HepG2 (cell line): ENCODE measurements at regions not wholly inside any gene's neighbourhood (a gene's known extent, or its start where the extent isn't known, plus 50 kb on each side); places are given as distances from the start of the nearest gene placed in this dataset.

Experiments used
- ATAC-seq: fragments of 200-7000 bp; cut with Tn5 transposase; 3 replicates; pipeline ENCODE4 v1.9.1; 2020; ENCODE audit warnings: mild to moderate bottlenecking, moderate library complexity
- BruUV-seq: library from RNA; stranded (reverse); fragments of 400-500 nt; replicated peaks from 2 replicates; lab custom pipeline; 2021; lab: Mats Ljungman, UMichigan
- CTCF ChIA-PET: fragments of 300-600 bp; formaldehyde crosslinking; extraction: SDS; loops from one replicate; lab custom pipeline; 2021; ENCODE audit warnings: low total read pairs, inconsistent platforms, low intra/inter-chr PET ratio; lab: Yijun Ruan, JAX
- POLR2A ChIA-PET: fragments of 350-600 bp; sonication (Branson Sonifier 250); formaldehyde crosslinking; loops from one replicate; lab custom pipeline; 2020; ENCODE audit warnings: antibody characterized with exemption, inconsistent platforms; lab: Yijun Ruan, JAX
- DNase-seq: peaks from one replicate; pipeline ENCODE4 v3.0.0-alpha.2; 2015; ENCODE audit warnings: low spot score
- FAIRE-seq: peaks from 3 replicates; lab custom pipeline; 2011; peaks lifted over from hg19 to GRCh38; lab: Jason Lieb, UNC
- H2AFZ ChIP-seq: one replicate; pipeline ENCODE4 v1.6.1; 2011; ENCODE audit warnings: low read length, inconsistent platforms
- H3K27ac ChIP-seq: fragments of 300-600 bp; 3 replicates; pipeline ENCODE4 v1.8.0; 2011; ENCODE audit warnings: mixed run types, mild to moderate bottlenecking, mixed read lengths, low read length, inconsistent platforms; ENCODE audit not compliant: insufficient read depth; ENCODE audit errors: extremely low read length
- H3K27me3 ChIP-seq, 2 experiments: fragments of 200-600 bp in 1 of 2; 2 replicates in 1 of 2; 3 replicates in 1 of 2; pipeline versions ENCODE4 v1.6.0 to v1.8.0; 2011; ENCODE audit warnings: low read length in 2 of 2, mild to moderate bottlenecking in 2 of 2, moderate library complexity in 2 of 2, inconsistent platforms in 1 of 2; ENCODE audit not compliant: insufficient read depth in 2 of 2, control insufficient read depth in 1 of 2
- H3K36me3 ChIP-seq, 2 experiments: fragments of 200-600 bp in 1 of 2; replicated peaks in 1 of 2; 2 replicates in 1 of 2; 3 replicates in 1 of 2; pipeline versions ENCODE4 v1.5.1 to v1.8.0; 2011; ENCODE audit warnings: low read length in 2 of 2, inconsistent platforms in 1 of 2; ENCODE audit not compliant: insufficient read depth in 2 of 2, control insufficient read depth in 1 of 2
- H3K4me1 ChIP-seq: 2 replicates; pipeline ENCODE4 v1.5.1; 2012; ENCODE audit warnings: low read length, inconsistent platforms; ENCODE audit not compliant: insufficient read depth
- H3K4me2 ChIP-seq: 2 replicates; pipeline ENCODE4 v1.6.0; 2011; ENCODE audit warnings: low read depth, low read length, inconsistent platforms
- H3K4me3 ChIP-seq, 3 experiments: fragments of 200-600 bp in 1 of 3; sonication (generic), shearing (Covaris generic) in 1 of 3; replicated peaks in 1 of 3; 2 replicates each; pipeline ENCODE4 v1.5.1; 2011 to 2016; ENCODE audit warnings: low read length in 3 of 3, inconsistent platforms in 2 of 3, low read depth in 2 of 3, mild to moderate bottlenecking in 2 of 3, control low read depth in 1 of 3, mixed read lengths in 1 of 3; ENCODE audit not compliant: insufficient read depth in 1 of 3
- H3K79me2 ChIP-seq: one replicate; pipeline ENCODE4 v1.6.1; 2011; ENCODE audit warnings: low read length, inconsistent platforms; ENCODE audit not compliant: insufficient read depth
- H3K9ac ChIP-seq: 2 replicates; pipeline ENCODE4 v1.6.0; 2011; ENCODE audit warnings: mild to moderate bottlenecking, low read depth, low read length, inconsistent platforms; ENCODE audit not compliant: insufficient read depth
- H3K9me3 ChIP-seq: 2 replicates; pipeline ENCODE4 v1.5.1; 2012; ENCODE audit warnings: mild to moderate bottlenecking, low read length
- H4K20me1 ChIP-seq: 2 replicates; pipeline ENCODE4 v1.6.0; 2011; ENCODE audit warnings: inconsistent platforms, mild to moderate bottlenecking, low read length, moderate library complexity; ENCODE audit not compliant: insufficient read depth
- FOXP1 ChIP-seq, 2 experiments: fragments of 450-650 bp in 1 of 2; IDR thresholded peaks; 2 replicates each; pipeline ENCODE4 v1.6.1; 2017 to 2018; ENCODE audit warnings: antibody characterized with exemption in 1 of 2
- HNRNPLL ChIP-seq: fragments of 200-400 bp; formaldehyde crosslinking; IDR thresholded peaks from 2 replicates; pipeline ENCODE4 v1.6.1; 2017; ENCODE audit warnings: mild to moderate bottlenecking, low read depth, low read length; ENCODE audit not compliant: poor library complexity, severe bottlenecking
- KAT2B ChIP-seq: fragments of 150-350 bp; IDR thresholded peaks from 2 replicates; pipeline ENCODE4 v1.6.1; 2014; ENCODE audit warnings: low read depth, low read length, borderline replicate concordance
- KMT2B ChIP-seq: IDR thresholded peaks from 2 replicates; pipeline ENCODE4 v1.6.1; 2016; ENCODE audit warnings: missing genetic modification reagents, missing compliant biosample characterization
- MAZ ChIP-seq, 2 experiments: sonication (generic) in 1 of 2; formaldehyde crosslinking in 1 of 2; IDR thresholded peaks; 2 replicates each; pipeline versions ENCODE4 v1.5.0 to v1.6.1; 2012 to 2020; ENCODE audit warnings: low read depth in 2 of 2, mild to moderate bottlenecking in 2 of 2, borderline replicate concordance in 1 of 2, improper control_type of control experiment in 1 of 2, low read length in 1 of 2, missing genetic modification reagents in 1 of 2, moderate library complexity in 1 of 2
- NKX3-1 ChIP-seq: sonication (generic); formaldehyde crosslinking; IDR thresholded peaks from 2 replicates; pipeline ENCODE4 v1.5.0; 2020; ENCODE audit warnings: missing genetic modification reagents
- NPAS2 ChIP-seq: sonication (generic); formaldehyde crosslinking; IDR thresholded peaks from 2 replicates; pipeline ENCODE4 v1.8.0; 2022; ENCODE audit warnings: mild to moderate bottlenecking, missing genetic modification reagents, borderline replicate concordance
- NR2F6 ChIP-seq, 2 experiments: IDR thresholded peaks; 2 replicates each; pipeline ENCODE4 v1.6.1; 2016; ENCODE audit warnings: antibody characterized with exemption in 1 of 2, mild to moderate bottlenecking in 1 of 2
- SRSF9 ChIP-seq: fragments of 200-400 bp; formaldehyde crosslinking; IDR thresholded peaks from 2 replicates; pipeline ENCODE4 v1.6.1; 2018; ENCODE audit warnings: borderline replicate concordance, mild to moderate bottlenecking, low read depth, low read length; ENCODE audit not compliant: insufficient read depth, poor library complexity, severe bottlenecking
- ZNF367 ChIP-seq: sonication (generic); formaldehyde crosslinking; IDR thresholded peaks from 2 replicates; pipeline ENCODE4 v1.4.0; 2020; ENCODE audit warnings: missing genetic modification reagents, borderline replicate concordance
- ZNF773 ChIP-seq: sonication (generic); formaldehyde crosslinking; IDR thresholded peaks from 2 replicates; pipeline ENCODE4 v1.4.0; 2020; ENCODE audit warnings: missing genetic modification reagents, borderline replicate concordance
- ZNF816 ChIP-seq: sonication (generic); formaldehyde crosslinking; IDR thresholded peaks from 2 replicates; pipeline ENCODE4 v1.8.0; 2022; ENCODE audit warnings: missing genetic modification reagents, mild to moderate bottlenecking, borderline replicate concordance
- ZSCAN31 ChIP-seq: sonication (generic); formaldehyde crosslinking; IDR thresholded peaks from 2 replicates; pipeline ENCODE4 v1.5.0; 2020; ENCODE audit warnings: low read depth, mild to moderate bottlenecking, missing genetic modification reagents
- WGBS: methylation state at CpG from one replicate; pipeline ENCODE4 v1.1.6; 2017; ENCODE audit warnings: low lambda C conversion rate; 5-methylcytosine and 5-hydroxymethylcytosine counted together
- in situ Hi-C: cut with HindIII; loops from 2 replicates; pipeline ENCODE4 v1.10.0; 2017; ENCODE audit warnings: low pct_unique_long_range_greater_than_20kb; ENCODE audit not compliant: extremely low pct_ligation_motif_present
- intact Hi-C: fragments of 100-400 bp; cut with micrococcal nuclease; formaldehyde crosslinking; loops from one replicate; pipeline ENCODE4 v1.10.0; 2022; ENCODE audit not compliant: unreplicated experiment
- TF ChIP-seq, protein P1 (sequence below): sonication (generic); formaldehyde crosslinking; IDR thresholded peaks from 2 replicates; pipeline ENCODE4 v1.5.0; 2020; ENCODE audit warnings: missing genetic modification reagents, mild to moderate bottlenecking, borderline replicate concordance
- TF ChIP-seq, protein P2 (sequence below): sonication (generic); formaldehyde crosslinking; IDR thresholded peaks from 2 replicates; pipeline ENCODE4 v1.4.0; 2020; ENCODE audit warnings: missing genetic modification reagents
- TF ChIP-seq, protein P3 (sequence below): sonication (generic); formaldehyde crosslinking; IDR thresholded peaks from 2 replicates; pipeline ENCODE4 v1.8.0; 2022; ENCODE audit warnings: missing genetic modification reagents, low read depth, mild to moderate bottlenecking, borderline replicate concordance

DNA sequence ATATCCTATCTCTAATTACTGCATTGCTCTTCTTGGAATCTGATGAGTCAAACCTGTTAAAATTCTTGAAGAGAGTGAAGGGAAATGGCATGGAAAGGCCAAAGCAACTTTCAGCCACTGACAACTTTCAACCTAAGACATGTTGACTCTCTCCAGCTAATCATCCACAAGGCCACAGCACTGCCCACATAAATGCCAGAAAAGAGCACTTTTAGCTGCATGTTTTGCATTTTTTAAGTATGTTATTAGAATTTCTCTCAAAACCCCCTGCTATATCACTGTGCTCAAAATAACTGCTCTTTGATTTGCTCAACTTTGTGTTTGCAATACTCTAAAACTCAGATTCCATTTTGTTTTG lies 352.5 kb downstream of the ADGRL2 start:
- Histone ChIP-seq H3K36me3 (no peaks in the 10 kb centered on the region), H3K4me1 (no peaks in the 10 kb centered on the region), H3K9me3 (peaks cover 65% of the 10 kb centered on the region), H3K9ac (no peak overlapping the region), H3K4me2 (no peak overlapping the region), H3K4me3 (no peak overlapping the region), H3K27ac (no peak overlapping the region), H2AFZ (no peak overlapping the region), H3K79me2 (no peaks in the 10 kb centered on the region), H4K20me1 (no peaks in the 10 kb centered on the region), H3K27me3 (no peaks in the 10 kb centered on the region)
- ATAC-seq (no peak), DNase-seq (no peak), FAIRE-seq (no peak)
- in situ Hi-C loops (no loop called here), intact Hi-C loops (no loop called here)
- ChIA-PET CTCF (no interaction called here), POLR2A (no interaction called here)
- TF ChIP-seq ZNF816 (CRISPR knock-in tag) (no peak), NKX3-1 (CRISPR knock-in tag) (no peak), NPAS2 (no peak)
- BruUV-seq, result no TSS peak

DNA sequence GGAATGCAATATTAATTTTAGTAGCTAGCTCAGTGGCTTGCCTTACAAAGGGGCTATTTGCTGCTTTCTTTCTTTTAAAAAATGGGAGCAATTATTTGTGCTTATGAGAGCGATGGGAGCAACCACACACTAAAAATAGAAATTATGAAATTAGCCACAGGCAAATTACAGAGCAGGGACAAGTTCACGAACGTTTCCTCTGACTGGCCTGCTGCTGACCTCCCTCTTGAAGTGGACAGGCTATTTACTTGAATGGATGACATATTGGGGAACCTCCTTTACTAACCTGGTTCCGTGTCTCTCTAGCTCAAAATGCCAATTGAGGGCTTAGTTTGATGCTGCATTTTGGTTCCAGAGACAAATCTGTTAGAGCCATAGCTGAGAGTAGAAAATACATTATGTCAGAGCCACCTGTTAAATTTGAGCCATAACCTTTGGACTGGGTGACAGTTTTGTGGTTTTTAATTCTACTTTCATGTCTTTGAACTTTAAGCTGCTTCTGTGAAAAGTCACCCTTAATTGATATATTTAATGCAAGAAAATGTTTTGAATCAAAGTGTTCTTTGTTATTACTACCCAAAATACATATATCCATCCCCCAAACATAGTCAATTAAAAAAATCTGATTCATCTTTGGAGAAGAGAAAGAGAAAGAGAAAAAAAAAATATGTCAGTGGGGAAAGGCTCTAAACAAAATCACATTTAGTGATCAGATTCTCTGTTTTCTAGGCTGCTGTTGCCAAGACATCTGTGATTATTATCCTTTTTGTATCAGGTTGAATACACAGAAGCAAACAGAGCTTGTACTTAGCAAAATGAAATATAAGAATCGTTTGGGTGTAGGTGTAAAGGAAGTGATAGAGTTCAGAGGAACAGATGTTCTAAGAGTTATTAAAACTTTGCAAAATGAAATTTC lies 351.9 kb downstream of the ADGRL2 start:
- 1% methylated on average over 5 of the region's 5 CpGs for WGBS
- TF ChIP-seq MAZ (IDR thresholded peaks at IDR 0.05; ENCODE audit: borderline replicate concordance, low read depth, low read length), result no peak
- no peak for TF ChIP-seq MAZ (CRISPR knock-in tag; IDR thresholded peaks at IDR 0.05; ENCODE audit: low read depth)
- TF ChIP-seq HNRNPLL, result no peak
- TF ChIP-seq KMT2B, result no peak
- no peak for TF ChIP-seq FOXP1 (IDR thresholded peaks at IDR 0.05)
- no peak for TF ChIP-seq FOXP1 (CRISPR knock-in tag; IDR thresholded peaks at IDR 0.05)
- TF ChIP-seq, protein P1, sequence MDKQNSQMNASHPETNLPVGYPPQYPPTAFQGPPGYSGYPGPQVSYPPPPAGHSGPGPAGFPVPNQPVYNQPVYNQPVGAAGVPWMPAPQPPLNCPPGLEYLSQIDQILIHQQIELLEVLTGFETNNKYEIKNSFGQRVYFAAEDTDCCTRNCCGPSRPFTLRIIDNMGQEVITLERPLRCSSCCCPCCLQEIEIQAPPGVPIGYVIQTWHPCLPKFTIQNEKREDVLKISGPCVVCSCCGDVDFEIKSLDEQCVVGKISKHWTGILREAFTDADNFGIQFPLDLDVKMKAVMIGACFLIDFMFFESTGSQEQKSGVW, result no peak
- no peak for TF ChIP-seq ZNF773
- no peak for TF ChIP-seq KAT2B
- TF ChIP-seq NR2F6 (IDR thresholded peaks at IDR 0.05), result no peak
- TF ChIP-seq NR2F6 (CRISPR knock-in tag; IDR thresholded peaks at IDR 0.05), result no peak
- no peak for TF ChIP-seq ZSCAN31 (CRISPR knock-in tag)
- no peak for TF ChIP-seq SRSF9
- no peak for TF ChIP-seq ZNF367 (CRISPR knock-in tag)
- TF ChIP-seq, protein P2, sequence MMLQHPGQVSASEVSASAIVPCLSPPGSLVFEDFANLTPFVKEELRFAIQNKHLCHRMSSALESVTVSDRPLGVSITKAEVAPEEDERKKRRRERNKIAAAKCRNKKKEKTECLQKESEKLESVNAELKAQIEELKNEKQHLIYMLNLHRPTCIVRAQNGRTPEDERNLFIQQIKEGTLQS (CRISPR knock-in tag), result no peak
- TF ChIP-seq, protein P3, sequence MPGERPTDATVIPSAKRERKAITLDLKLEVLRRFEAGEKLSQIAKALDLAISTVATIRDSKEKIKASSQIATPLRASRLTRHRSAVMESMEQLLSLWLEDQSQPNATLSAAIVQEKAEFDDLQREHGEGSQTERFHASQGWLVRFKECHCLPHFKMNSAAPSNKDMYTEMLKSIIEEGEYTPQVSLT, result no peak

More for the DNA sequence above, 351.9 kb downstream of the ADGRL2 start:
- in situ Hi-C loops (no loop called here), intact Hi-C loops (no loop called here)
- H3K27me3 ChIP-seq, result no peaks in the 10 kb centered on the region
- no peaks in the 10 kb centered on the region for H3K79me2 ChIP-seq
- ATAC-seq, result no peak
- ChIA-PET CTCF (no interaction called here), POLR2A (no interaction called here)
- H4K20me1 ChIP-seq, result no peaks in the 10 kb centered on the region
- H3K4me2 ChIP-seq, result no peak overlapping the region
- H3K27ac ChIP-seq, result no peak overlapping the region
- no peak overlapping the region for H3K4me3 ChIP-seq
- BruUV-seq, result no TSS peak
- H3K4me1 ChIP-seq, result no peaks in the 10 kb centered on the region
- H3K36me3 ChIP-seq, result no peaks in the 10 kb centered on the region
- no peak overlapping the region for H3K9ac ChIP-seq
- DNase-seq, result no peak
- peaks cover 60% of the 10 kb centered on the region for H3K9me3 ChIP-seq
- no peak for FAIRE-seq
- no peak overlapping the region for H2AFZ ChIP-seq
